ENCODE measurements at regions not wholly inside any gene's neighbourhood (a gene's known extent, or its start where the extent isn't known, plus 50 kb on each side); places are given as distances from the start of the nearest gene placed in this dataset.

DNA sequence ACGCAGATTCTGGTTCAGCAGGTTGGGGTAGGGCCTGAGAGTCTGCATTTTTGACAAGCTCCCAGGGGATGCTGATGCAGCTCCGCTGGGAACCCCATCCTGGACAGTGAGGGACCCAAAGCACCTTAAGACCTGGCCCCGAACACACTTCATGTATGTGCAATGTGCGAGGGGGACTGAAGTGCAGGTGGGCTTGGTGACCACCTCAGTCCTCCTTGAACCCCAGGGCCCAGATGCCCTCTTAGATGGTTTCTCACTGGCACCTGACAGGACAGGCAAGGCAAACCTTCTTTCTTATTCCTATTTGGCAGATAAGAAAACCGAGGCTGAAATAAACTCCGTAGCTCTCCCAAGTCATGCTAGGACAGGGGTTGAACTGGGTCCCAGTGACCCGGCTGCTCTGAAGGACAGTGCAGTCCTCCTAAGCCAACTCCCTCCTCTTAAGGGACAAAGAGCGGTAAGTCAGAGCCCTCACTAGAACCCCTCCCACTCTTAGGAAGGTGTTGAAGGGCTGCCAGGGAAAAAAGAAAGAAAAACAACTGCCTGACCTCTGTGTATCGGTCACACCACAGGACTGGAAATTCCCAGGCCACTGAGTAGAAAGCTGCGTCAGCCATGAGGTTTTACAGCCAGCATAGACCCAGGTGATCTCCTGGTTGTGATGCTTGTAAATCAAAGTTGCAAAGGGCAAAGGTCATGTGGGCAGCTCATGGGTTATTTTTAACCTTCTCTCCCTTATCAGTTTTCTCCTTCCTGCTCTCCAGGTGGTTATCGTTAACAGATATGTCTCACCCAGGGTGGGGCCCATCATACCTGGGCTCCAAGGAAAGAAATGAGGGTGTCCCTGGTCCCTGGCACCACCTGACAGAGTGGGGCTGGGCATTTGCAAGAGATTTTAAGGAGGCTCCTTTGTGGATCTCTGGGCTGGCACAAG is 90.9 kb upstream of the SMNDC1 start (continued):
- TF ChIP-seq, protein P1, sequence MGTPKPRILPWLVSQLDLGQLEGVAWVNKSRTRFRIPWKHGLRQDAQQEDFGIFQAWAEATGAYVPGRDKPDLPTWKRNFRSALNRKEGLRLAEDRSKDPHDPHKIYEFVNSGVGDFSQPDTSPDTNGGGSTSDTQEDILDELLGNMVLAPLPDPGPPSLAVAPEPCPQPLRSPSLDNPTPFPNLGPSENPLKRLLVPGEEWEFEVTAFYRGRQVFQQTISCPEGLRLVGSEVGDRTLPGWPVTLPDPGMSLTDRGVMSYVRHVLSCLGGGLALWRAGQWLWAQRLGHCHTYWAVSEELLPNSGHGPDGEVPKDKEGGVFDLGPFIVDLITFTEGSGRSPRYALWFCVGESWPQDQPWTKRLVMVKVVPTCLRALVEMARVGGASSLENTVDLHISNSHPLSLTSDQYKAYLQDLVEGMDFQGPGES (IDR thresholded peaks at IDR 0.05): no peak
- TF ChIP-seq NFYB (IDR thresholded peaks at IDR 0.05; ENCODE audit: insufficient read depth, low read depth, low read length) (no peak), JUND (IDR thresholded peaks at IDR 0.05; ENCODE audit: low read depth, low read length) (no peak), YY1 (IDR thresholded peaks at IDR 0.05; ENCODE audit: low read depth, low read length) (peak; percentile 70), STAT1 (conservative IDR thresholded peaks at IDR 0.05) (no peak), SUPT20H (IDR thresholded peaks at IDR 0.05; ENCODE audit: borderline replicate concordance, control insufficient read depth, low read depth, low read length) (no peak), FOXM1 (IDR thresholded peaks at IDR 0.05; ENCODE audit: low read depth, low read length) (peak; percentile 81), ZBED1 (IDR thresholded peaks at IDR 0.05; ENCODE audit: borderline replicate concordance) (peak; percentile 65; the same call in 1 of the 2 replicates), CBFB (IDR thresholded peaks at IDR 0.05; ENCODE audit: low read depth) (peak; percentile 85), HDAC2 (IDR thresholded peaks at IDR 0.05) (no peak), PAX5 (IDR thresholded peaks at IDR 0.05; ENCODE audit: borderline replicate concordance, low read depth, low read length) (peak; percentile 96), KDM1A (IDR thresholded peaks at IDR 0.05; ENCODE audit: borderline replicate concordance) (no peak), LARP7 (IDR thresholded peaks at IDR 0.05) (0 out of 2 replicates have a peak, but pooled peaks have one; percentile 5), CBX5 (IDR thresholded peaks at IDR 0.05; ENCODE audit: low read depth) (0 out of 2 replicates have a peak, but pooled peaks have one; percentile 20), BACH1 (IDR thresholded peaks at IDR 0.05; ENCODE audit: borderline replicate concordance) (peak; percentile 67; the same call in 1 of the 2 replicates), SRF (IDR thresholded peaks at IDR 0.05; ENCODE audit: low read depth in 2 of 2, low read length in 2 of 2) (no peak), RBBP5 (conservative IDR thresholded peaks at IDR 0.05) (no peak), MXI1 (IDR thresholded peaks at IDR 0.05; ENCODE audit: low read depth, low read length) (peak; percentile 77), BMI1 (IDR thresholded peaks at IDR 0.05; ENCODE audit: borderline replicate concordance) (peak; percentile 78), HDGF (IDR thresholded peaks at IDR 0.05) (no peak), TARDBP (IDR thresholded peaks at IDR 0.05; ENCODE audit: borderline replicate concordance) (no peak)
- TF ChIP-seq, protein P2, sequence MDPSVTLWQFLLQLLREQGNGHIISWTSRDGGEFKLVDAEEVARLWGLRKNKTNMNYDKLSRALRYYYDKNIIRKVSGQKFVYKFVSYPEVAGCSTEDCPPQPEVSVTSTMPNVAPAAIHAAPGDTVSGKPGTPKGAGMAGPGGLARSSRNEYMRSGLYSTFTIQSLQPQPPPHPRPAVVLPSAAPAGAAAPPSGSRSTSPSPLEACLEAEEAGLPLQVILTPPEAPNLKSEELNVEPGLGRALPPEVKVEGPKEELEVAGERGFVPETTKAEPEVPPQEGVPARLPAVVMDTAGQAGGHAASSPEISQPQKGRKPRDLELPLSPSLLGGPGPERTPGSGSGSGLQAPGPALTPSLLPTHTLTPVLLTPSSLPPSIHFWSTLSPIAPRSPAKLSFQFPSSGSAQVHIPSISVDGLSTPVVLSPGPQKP (IDR thresholded peaks at IDR 0.05; ENCODE audit: low read depth, low read length): no peak
- TF ChIP-seq, protein P3, sequence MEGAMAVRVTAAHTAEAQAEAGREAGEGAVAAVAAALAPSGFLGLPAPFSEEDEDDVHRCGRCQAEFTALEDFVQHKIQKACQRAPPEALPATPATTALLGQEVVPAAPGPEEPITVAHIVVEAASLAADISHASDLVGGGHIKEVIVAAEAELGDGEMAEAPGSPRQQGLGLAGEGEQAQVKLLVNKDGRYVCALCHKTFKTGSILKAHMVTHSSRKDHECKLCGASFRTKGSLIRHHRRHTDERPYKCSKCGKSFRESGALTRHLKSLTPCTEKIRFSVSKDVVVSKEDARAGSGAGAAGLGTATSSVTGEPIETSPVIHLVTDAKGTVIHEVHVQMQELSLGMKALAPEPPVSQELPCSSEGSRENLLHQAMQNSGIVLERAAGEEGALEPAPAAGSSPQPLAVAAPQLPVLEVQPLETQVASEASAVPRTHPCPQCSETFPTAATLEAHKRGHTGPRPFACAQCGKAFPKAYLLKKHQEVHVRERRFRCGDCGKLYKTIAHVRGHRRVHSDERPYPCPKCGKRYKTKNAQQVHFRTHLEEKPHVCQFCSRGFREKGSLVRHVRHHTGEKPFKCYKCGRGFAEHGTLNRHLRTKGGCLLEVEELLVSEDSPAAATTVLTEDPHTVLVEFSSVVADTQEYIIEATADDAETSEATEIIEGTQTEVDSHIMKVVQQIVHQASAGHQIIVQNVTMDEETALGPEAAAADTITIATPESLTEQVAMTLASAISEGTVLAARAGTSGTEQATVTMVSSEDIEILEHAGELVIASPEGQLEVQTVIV (IDR thresholded peaks at IDR 0.05; ENCODE audit: borderline replicate concordance, partially characterized antibody): no peak
- TF ChIP-seq, protein P4, sequence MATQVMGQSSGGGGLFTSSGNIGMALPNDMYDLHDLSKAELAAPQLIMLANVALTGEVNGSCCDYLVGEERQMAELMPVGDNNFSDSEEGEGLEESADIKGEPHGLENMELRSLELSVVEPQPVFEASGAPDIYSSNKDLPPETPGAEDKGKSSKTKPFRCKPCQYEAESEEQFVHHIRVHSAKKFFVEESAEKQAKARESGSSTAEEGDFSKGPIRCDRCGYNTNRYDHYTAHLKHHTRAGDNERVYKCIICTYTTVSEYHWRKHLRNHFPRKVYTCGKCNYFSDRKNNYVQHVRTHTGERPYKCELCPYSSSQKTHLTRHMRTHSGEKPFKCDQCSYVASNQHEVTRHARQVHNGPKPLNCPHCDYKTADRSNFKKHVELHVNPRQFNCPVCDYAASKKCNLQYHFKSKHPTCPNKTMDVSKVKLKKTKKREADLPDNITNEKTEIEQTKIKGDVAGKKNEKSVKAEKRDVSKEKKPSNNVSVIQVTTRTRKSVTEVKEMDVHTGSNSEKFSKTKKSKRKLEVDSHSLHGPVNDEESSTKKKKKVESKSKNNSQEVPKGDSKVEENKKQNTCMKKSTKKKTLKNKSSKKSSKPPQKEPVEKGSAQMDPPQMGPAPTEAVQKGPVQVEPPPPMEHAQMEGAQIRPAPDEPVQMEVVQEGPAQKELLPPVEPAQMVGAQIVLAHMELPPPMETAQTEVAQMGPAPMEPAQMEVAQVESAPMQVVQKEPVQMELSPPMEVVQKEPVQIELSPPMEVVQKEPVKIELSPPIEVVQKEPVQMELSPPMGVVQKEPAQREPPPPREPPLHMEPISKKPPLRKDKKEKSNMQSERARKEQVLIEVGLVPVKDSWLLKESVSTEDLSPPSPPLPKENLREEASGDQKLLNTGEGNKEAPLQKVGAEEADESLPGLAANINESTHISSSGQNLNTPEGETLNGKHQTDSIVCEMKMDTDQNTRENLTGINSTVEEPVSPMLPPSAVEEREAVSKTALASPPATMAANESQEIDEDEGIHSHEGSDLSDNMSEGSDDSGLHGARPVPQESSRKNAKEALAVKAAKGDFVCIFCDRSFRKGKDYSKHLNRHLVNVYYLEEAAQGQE (IDR thresholded peaks at IDR 0.05; ENCODE audit: low read depth, low read length): no peak
